ENCODE measurements at regions not wholly inside any gene's neighbourhood (a gene's known extent, or its start where the extent isn't known, plus 50 kb on each side); places are given as distances from the start of the nearest gene placed in this dataset.

GRCh38 chr6:82072121-82072521 is 175.4 kb downstream of the IBTK start:
- TF ChIP-seq POLR2A (IDR thresholded peaks at IDR 0.05) (no peak), CTCF (IDR thresholded peaks at IDR 0.05) (no peak)
